Activated T-helper 1 cell treated with anti-CD3 and anti-CD28 coated beads, Interleukin-12 subunit alpha, Interleukin-12 subunit beta, Interleukin-2, Interleukin-4 antibody, amounts not matched to agents 30 ng/mL and 10 ng/mL and 1 ng/mL, durations not matched to agents 14 hours and 24 hours and 36 hours (primary cell): ENCODE measurements at regions not wholly inside any gene's neighbourhood (a gene's known extent, or its start where the extent isn't known, plus 50 kb on each side); places are given as distances from the start of the nearest gene placed in this dataset.

ENCODE experiments used
- DNase-seq: peaks from one replicate; pipeline ENCODE4 v3.0.0; 2021; ENCODE audit warnings: low spot score
- H3K27ac Mint-ChIP-seq: one replicate; pipeline ENCODE4 v1.8.0; 2021; ENCODE audit warnings: mild to moderate bottlenecking, mixed read lengths
- H3K27me3 Mint-ChIP-seq: one replicate; pipeline ENCODE4 v1.8.0; 2022; ENCODE audit warnings: mild to moderate bottlenecking, moderate library complexity, mixed read lengths; ENCODE audit not compliant: insufficient read depth
- H3K36me3 Mint-ChIP-seq: one replicate; pipeline ENCODE4 v1.8.0; 2021; ENCODE audit warnings: low read depth, mixed read lengths
- H3K4me1 Mint-ChIP-seq: one replicate; pipeline ENCODE4 v1.8.0; 2021; ENCODE audit warnings: low read depth, mixed read lengths
- H3K4me3 Mint-ChIP-seq: one replicate; pipeline ENCODE4 v1.8.0; 2021; ENCODE audit warnings: mild to moderate bottlenecking, moderate library complexity, mixed read lengths
- H3K9me3 Mint-ChIP-seq: one replicate; pipeline ENCODE4 v1.8.0; 2021; ENCODE audit warnings: mixed read lengths
- intact Hi-C: fragments of 100-400 bp; cut with micrococcal nuclease; formaldehyde crosslinking; loops from one replicate; pipeline ENCODE4 v1.15.1; 2024

GRCh38 chr22:49112661-49113626 is 714.7 kb downstream of the BRD1 start:
- Mint-ChIP-seq H3K9me3 (no peaks in the 10 kb centered on the region), H3K4me3 (no peak overlapping the region), H3K36me3 (no peaks in the 10 kb centered on the region), H3K27me3 (no peaks in the 10 kb centered on the region), H3K4me1 (no peaks in the 10 kb centered on the region), H3K27ac (no peak overlapping the region)
- no peak for DNase-seq
- intact Hi-C loops = no loop called here

- Mint-ChIP-seq H3K4me3 (no peak overlapping the region), H3K36me3 (no peaks in the 10 kb centered on the region), H3K4me1 (no peaks in the 10 kb centered on the region), H3K27me3 (no peaks in the 10 kb centered on the region), H3K9me3 (no peaks in the 10 kb centered on the region), H3K27ac (no peak overlapping the region)
- intact Hi-C loops = no loop called here
- no peak for DNase-seq
Measured at GRCh38 chr22:49112176-49112575, 715.5 kb downstream of the BRD1 start.

GRCh38 chr22:49111085-49111484 is 716.6 kb downstream of the BRD1 start:
- Mint-ChIP-seq H3K27me3 (no peaks in the 10 kb centered on the region), H3K27ac (no peak overlapping the region), H3K4me1 (no peaks in the 10 kb centered on the region), H3K4me3 (no peak overlapping the region), H3K9me3 (no peaks in the 10 kb centered on the region), H3K36me3 (no peaks in the 10 kb centered on the region)
- intact Hi-C loops = no loop called here
- DNase-seq = no peak

GRCh38 chr22:49108636-49109315 is 718.9 kb downstream of the BRD1 start:
- no peak overlapping the region for H3K27ac Mint-ChIP-seq
- no peaks in the 10 kb centered on the region for H3K36me3 Mint-ChIP-seq

GRCh38 chr22:49107961-49108530 is 719.6 kb downstream of the BRD1 start:
- no peaks in the 10 kb centered on the region for H3K36me3 Mint-ChIP-seq
- H3K27ac Mint-ChIP-seq = no peak overlapping the region
- no peaks in the 10 kb centered on the region for H3K9me3 Mint-ChIP-seq
- intact Hi-C loops = no loop called here
- H3K4me1 Mint-ChIP-seq = no peaks in the 10 kb centered on the region
- H3K27me3 Mint-ChIP-seq = no peaks in the 10 kb centered on the region
- no peak for DNase-seq
- no peak overlapping the region for H3K4me3 Mint-ChIP-seq

More at GRCh38 chr22:49108636-49109315, 718.9 kb downstream of the BRD1 start:
- no peaks in the 10 kb centered on the region for H3K4me1 Mint-ChIP-seq
- intact Hi-C loops = no loop called here
- no peaks in the 10 kb centered on the region for H3K27me3 Mint-ChIP-seq
- no peak overlapping the region for H3K4me3 Mint-ChIP-seq
- H3K9me3 Mint-ChIP-seq = no peaks in the 10 kb centered on the region
- DNase-seq = no peak

- Mint-ChIP-seq H3K36me3 (no peaks in the 10 kb centered on the region), H3K4me3 (no peak overlapping the region), H3K4me1 (no peaks in the 10 kb centered on the region), H3K9me3 (no peaks in the 10 kb centered on the region), H3K27ac (no peak overlapping the region), H3K27me3 (no peaks in the 10 kb centered on the region)
- no peak for DNase-seq
- intact Hi-C loops = no loop called here
Measured at GRCh38 chr22:49107561-49107960, 720.1 kb downstream of the BRD1 start.

GRCh38 chr22:49106842-49107152 is 720.9 kb downstream of the BRD1 start:
- H3K36me3 Mint-ChIP-seq = no peaks in the 10 kb centered on the region
- intact Hi-C loops = no loop called here
- H3K4me1 Mint-ChIP-seq = no peaks in the 10 kb centered on the region
- no peak for DNase-seq
- no peaks in the 10 kb centered on the region for H3K9me3 Mint-ChIP-seq
- H3K27ac Mint-ChIP-seq = no peak overlapping the region
- no peak overlapping the region for H3K4me3 Mint-ChIP-seq
- no peaks in the 10 kb centered on the region for H3K27me3 Mint-ChIP-seq

- Mint-ChIP-seq H3K27me3 (no peaks in the 10 kb centered on the region), H3K4me1 (no peaks in the 10 kb centered on the region), H3K9me3 (no peaks in the 10 kb centered on the region), H3K27ac (no peak overlapping the region), H3K4me3 (no peak overlapping the region), H3K36me3 (no peaks in the 10 kb centered on the region)
- DNase-seq = no peak
- intact Hi-C loops = no loop called here
Measured at GRCh38 chr22:49106096-49106841, 721.4 kb downstream of the BRD1 start.

GRCh38 chr22:49104434-49104833 is 723.2 kb downstream of the BRD1 start:
- H3K9me3 Mint-ChIP-seq = no peaks in the 10 kb centered on the region
- no peaks in the 10 kb centered on the region for H3K27me3 Mint-ChIP-seq
- H3K27ac Mint-ChIP-seq = no peak overlapping the region
- DNase-seq = no peak
- intact Hi-C loops = no loop called here
- H3K4me1 Mint-ChIP-seq = no peaks in the 10 kb centered on the region
- H3K4me3 Mint-ChIP-seq = no peak overlapping the region
- no peaks in the 10 kb centered on the region for H3K36me3 Mint-ChIP-seq

- Mint-ChIP-seq H3K4me3 (no peak overlapping the region), H3K4me1 (no peaks in the 10 kb centered on the region)
- intact Hi-C loops = no loop called here
Measured at GRCh38 chr22:49103314-49104059, 724.2 kb downstream of the BRD1 start.

GRCh38 chr22:49102367-49102766 is 725.3 kb downstream of the BRD1 start:
- Mint-ChIP-seq H3K27me3 (no peaks in the 10 kb centered on the region), H3K9me3 (no peaks in the 10 kb centered on the region), H3K27ac (no peak overlapping the region), H3K4me3 (no peak overlapping the region), H3K4me1 (no peaks in the 10 kb centered on the region), H3K36me3 (no peaks in the 10 kb centered on the region)
- no peak for DNase-seq
- intact Hi-C loops = no loop called here

More at GRCh38 chr22:49103314-49104059, 724.2 kb downstream of the BRD1 start:
- no peaks in the 10 kb centered on the region for H3K27me3 Mint-ChIP-seq
- no peaks in the 10 kb centered on the region for H3K36me3 Mint-ChIP-seq
- H3K27ac Mint-ChIP-seq = no peak overlapping the region
- H3K9me3 Mint-ChIP-seq = no peaks in the 10 kb centered on the region
- no peak for DNase-seq

GRCh38 chr22:49101873-49102272 is 725.8 kb downstream of the BRD1 start:
- no peaks in the 10 kb centered on the region for H3K27me3 Mint-ChIP-seq
- H3K36me3 Mint-ChIP-seq = no peaks in the 10 kb centered on the region
- no peak overlapping the region for H3K27ac Mint-ChIP-seq
- intact Hi-C loops = no loop called here
- DNase-seq = no peak
- no peaks in the 10 kb centered on the region for H3K9me3 Mint-ChIP-seq
- no peak overlapping the region for H3K4me3 Mint-ChIP-seq
- no peaks in the 10 kb centered on the region for H3K4me1 Mint-ChIP-seq
